ENCODE measurements at regions not wholly inside any gene's neighbourhood (a gene's known extent, or its start where the extent isn't known, plus 50 kb on each side); places are given as distances from the start of the nearest gene placed in this dataset.

GRCh38 chr2:104658904-104659591, 194.9 kb upstream of the POU3F3 start:
- TF ChIP-seq CTCF (IDR thresholded peaks at IDR 0.05) (peak in 2 of 12 donors; percentile 7 to 11), POLR2A (IDR thresholded peaks at IDR 0.05) (no peak)
